ENCODE measurements at regions not wholly inside any gene's neighbourhood (a gene's known extent, or its start where the extent isn't known, plus 50 kb on each side); places are given as distances from the start of the nearest gene placed in this dataset.
"Not testable (repeated sequence)": the region's sequence is repeated elsewhere in the genome, so short reads cannot be mapped to it uniquely, and the experiment has no call there.

- no peaks in the 10 kb centered on the region for H3K36me3 Mint-ChIP-seq (ENCODE audit: low read depth)
- intact Hi-C loops (cut with DNase I, micrococcal nuclease): no loop called here
- no peaks in the 10 kb centered on the region for H3K9me3 ChIP-seq (ENCODE audit: control insufficient read depth in 1 of 2, insufficient read depth in 1 of 2, low read length in 2 of 2)
- H3K4me1 ChIP-seq (ENCODE audit: insufficient read depth, low read length): no peaks in the 10 kb centered on the region
- TF ChIP-seq, protein P1, sequence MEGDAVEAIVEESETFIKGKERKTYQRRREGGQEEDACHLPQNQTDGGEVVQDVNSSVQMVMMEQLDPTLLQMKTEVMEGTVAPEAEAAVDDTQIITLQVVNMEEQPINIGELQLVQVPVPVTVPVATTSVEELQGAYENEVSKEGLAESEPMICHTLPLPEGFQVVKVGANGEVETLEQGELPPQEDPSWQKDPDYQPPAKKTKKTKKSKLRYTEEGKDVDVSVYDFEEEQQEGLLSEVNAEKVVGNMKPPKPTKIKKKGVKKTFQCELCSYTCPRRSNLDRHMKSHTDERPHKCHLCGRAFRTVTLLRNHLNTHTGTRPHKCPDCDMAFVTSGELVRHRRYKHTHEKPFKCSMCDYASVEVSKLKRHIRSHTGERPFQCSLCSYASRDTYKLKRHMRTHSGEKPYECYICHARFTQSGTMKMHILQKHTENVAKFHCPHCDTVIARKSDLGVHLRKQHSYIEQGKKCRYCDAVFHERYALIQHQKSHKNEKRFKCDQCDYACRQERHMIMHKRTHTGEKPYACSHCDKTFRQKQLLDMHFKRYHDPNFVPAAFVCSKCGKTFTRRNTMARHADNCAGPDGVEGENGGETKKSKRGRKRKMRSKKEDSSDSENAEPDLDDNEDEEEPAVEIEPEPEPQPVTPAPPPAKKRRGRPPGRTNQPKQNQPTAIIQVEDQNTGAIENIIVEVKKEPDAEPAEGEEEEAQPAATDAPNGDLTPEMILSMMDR (IDR thresholded peaks at IDR 0.05): no peak
- CTCF ChIA-PET: no interaction called here
- H3K4me3 ChIP-seq (ENCODE audit: low read length): no peak overlapping the region
- no peaks in the 10 kb centered on the region for H3K27me3 Mint-ChIP-seq
- no peaks in the 10 kb centered on the region for H3K36me3 ChIP-seq (ENCODE audit: insufficient read depth, low read length)
- no peak overlapping the region for H3K27ac Mint-ChIP-seq
- no peak overlapping the region for H3K27ac ChIP-seq (ENCODE audit: low read depth in 1 of 2, low read length in 2 of 2)
- H3K9me3 Mint-ChIP-seq: peaks cover 6% of the 10 kb centered on the region
- no peak overlapping the region for H3K4me3 Mint-ChIP-seq
- ATAC-seq (ENCODE audit: poor library complexity) (no peak), DNase-seq (no peak)
- no peaks in the 10 kb centered on the region for H3K4me1 Mint-ChIP-seq (ENCODE audit: low read depth)
- POLR2A ChIA-PET: no interaction called here
- no peaks in the 10 kb centered on the region for H3K27me3 ChIP-seq (ENCODE audit: control insufficient read depth in 1 of 2, insufficient read depth in 2 of 2, low read length in 2 of 2)
Measured at GRCh38 chr5:44997506-44997905, 188.8 kb downstream of the MRPS30 start.

GRCh38 chr5:45007102-45007501 is 198.4 kb downstream of the MRPS30 start:
- H3K27ac Mint-ChIP-seq; H3K27me3 Mint-ChIP-seq; ATAC-seq (ENCODE audit: poor library complexity); H3K27ac ChIP-seq (ENCODE audit: low read depth in 1 of 2, low read length in 2 of 2); H3K4me1 ChIP-seq (ENCODE audit: insufficient read depth, low read length); DNase-seq; H3K4me1 Mint-ChIP-seq (ENCODE audit: low read depth); H3K36me3 ChIP-seq (ENCODE audit: insufficient read depth, low read length); intact Hi-C loops (cut with DNase I, micrococcal nuclease); POLR2A ChIA-PET; H3K4me3 ChIP-seq (ENCODE audit: low read length); H3K4me3 Mint-ChIP-seq; H3K27me3 ChIP-seq (ENCODE audit: control insufficient read depth in 1 of 2, insufficient read depth in 2 of 2, low read length in 2 of 2); H3K36me3 Mint-ChIP-seq (ENCODE audit: low read depth); H3K9me3 Mint-ChIP-seq; CTCF ChIA-PET; H3K9me3 ChIP-seq (ENCODE audit: control insufficient read depth in 1 of 2, insufficient read depth in 1 of 2, low read length in 2 of 2): not testable (repeated sequence)

DNA sequence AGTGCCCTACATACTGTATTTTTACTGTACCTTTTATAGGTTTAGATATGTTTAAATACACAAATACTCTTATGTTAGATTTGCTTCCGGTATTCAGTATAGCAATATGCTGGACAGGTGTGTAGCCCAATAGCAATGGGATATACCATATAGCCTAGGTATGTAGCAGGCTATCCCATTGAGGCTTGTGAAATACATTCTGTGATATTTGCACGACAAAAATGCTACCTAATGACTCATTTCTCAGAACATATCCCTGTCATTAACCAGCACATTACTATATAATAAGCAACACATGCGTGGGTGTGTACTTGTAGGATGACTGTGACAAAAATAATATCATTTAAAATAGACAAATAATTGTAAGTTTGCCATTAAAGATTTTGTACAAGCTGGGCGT is 208.8 kb downstream of the MRPS30 start:
- Histone ChIP-seq H3K36me3 (ENCODE audit: insufficient read depth, low read length) (no peaks in the 10 kb centered on the region), H3K4me1 (ENCODE audit: insufficient read depth, low read length) (no peaks in the 10 kb centered on the region), H3K27me3 (ENCODE audit: control insufficient read depth in 1 of 2, insufficient read depth in 2 of 2, low read length in 2 of 2) (no peaks in the 10 kb centered on the region), H3K4me3 (ENCODE audit: low read length) (no peak overlapping the region), H3K9me3 (ENCODE audit: control insufficient read depth in 1 of 2, insufficient read depth in 1 of 2, low read length in 2 of 2) (peaks cover 0 to 5% of the 10 kb centered on the region in 2 experiments), H3K27ac (ENCODE audit: low read depth in 1 of 2, low read length in 2 of 2) (no peak overlapping the region)
- Mint-ChIP-seq H3K27ac (no peak overlapping the region), H3K9me3 (peaks cover 5% of the 10 kb centered on the region), H3K4me1 (ENCODE audit: low read depth) (no peaks in the 10 kb centered on the region), H3K4me3 (no peak overlapping the region), H3K27me3 (no peaks in the 10 kb centered on the region), H3K36me3 (ENCODE audit: low read depth) (no peaks in the 10 kb centered on the region)
- ATAC-seq (ENCODE audit: poor library complexity) (no peak), DNase-seq (no peak)
- POLR2A ChIA-PET: no interaction called here
- TF ChIP-seq, protein P1 (IDR thresholded peaks at IDR 0.05): no peak
- CTCF ChIA-PET: no interaction called here
- intact Hi-C loops (cut with DNase I, micrococcal nuclease): no loop called here

- Histone ChIP-seq H3K27me3 (ENCODE audit: control insufficient read depth in 1 of 2, insufficient read depth in 2 of 2, low read length in 2 of 2) (no peaks in the 10 kb centered on the region), H3K4me1 (ENCODE audit: insufficient read depth, low read length) (no peaks in the 10 kb centered on the region), H3K4me3 (ENCODE audit: low read length) (no peak overlapping the region), H3K27ac (ENCODE audit: low read depth in 1 of 2, low read length in 2 of 2) (no peak overlapping the region), H3K9me3 (ENCODE audit: control insufficient read depth in 1 of 2, insufficient read depth in 1 of 2, low read length in 2 of 2) (peaks cover 4% of the 10 kb centered on the region in 2 experiments), H3K36me3 (ENCODE audit: insufficient read depth, low read length) (no peaks in the 10 kb centered on the region)
- no peaks in the 10 kb centered on the region for H3K36me3 Mint-ChIP-seq (ENCODE audit: low read depth)
- intact Hi-C loops (cut with DNase I, micrococcal nuclease): no loop called here
- TF ChIP-seq, protein P1 (IDR thresholded peaks at IDR 0.05): no peak
- CTCF ChIA-PET: no interaction called here
- ATAC-seq (ENCODE audit: poor library complexity): no peak
- POLR2A ChIA-PET: no interaction called here
- no peaks in the 10 kb centered on the region for H3K27me3 Mint-ChIP-seq
- no peaks in the 10 kb centered on the region for H3K4me1 Mint-ChIP-seq (ENCODE audit: low read depth)
- no peak for DNase-seq
- peaks cover 11% of the 10 kb centered on the region for H3K9me3 Mint-ChIP-seq
- H3K4me3 Mint-ChIP-seq: no peak overlapping the region
- H3K27ac Mint-ChIP-seq: no peak overlapping the region
Measured at GRCh38 chr5:45029553-45029952, 220.8 kb downstream of the MRPS30 start.
